Loucy (cell line): ENCODE measurements at regions not wholly inside any gene's neighbourhood (a gene's known extent, or its start where the extent isn't known, plus 50 kb on each side); places are given as distances from the start of the nearest gene placed in this dataset.

Experiments
- H2AFZ ChIP-seq: fragments of 200-600 bp; sonication (generic); 2 replicates; pipeline ENCODE4 v1.6.0; 2016; ENCODE audit warnings: antibody characterized with exemption, mild to moderate bottlenecking, low read length, moderate library complexity
- H3F3A ChIP-seq: fragments of 200-600 bp; 2 replicates; pipeline ENCODE4 v1.6.0; 2016; ENCODE audit warnings: antibody characterized with exemption, low read depth, mild to moderate bottlenecking
- H3K27me3 ChIP-seq: fragments of 200-600 bp; sonication (generic); 2 replicates; pipeline ENCODE4 v1.6.1; 2014; ENCODE audit warnings: low read length, mild to moderate bottlenecking; ENCODE audit not compliant: insufficient read depth, poor library complexity, severe bottlenecking
- H3K36me3 ChIP-seq: fragments of 200-600 bp; sonication (generic); 2 replicates; pipeline ENCODE4 v1.6.1; 2016; ENCODE audit warnings: low read length; ENCODE audit not compliant: insufficient read depth
- H3K4me1 ChIP-seq: fragments of 200-600 bp; sonication (generic); 2 replicates; pipeline ENCODE4 v1.5.1; 2014; ENCODE audit warnings: low read length, mild to moderate bottlenecking; ENCODE audit not compliant: insufficient read depth, poor library complexity, severe bottlenecking
- H3K4me2 ChIP-seq: fragments of 200-600 bp; sonication (generic); 2 replicates; pipeline ENCODE4 v1.6.0; 2014; ENCODE audit warnings: antibody characterized with exemption, low read length, low read depth, mild to moderate bottlenecking; ENCODE audit not compliant: poor library complexity, severe bottlenecking
- H3K4me3 ChIP-seq: fragments of 200-600 bp; sonication (generic); 2 replicates; pipeline ENCODE4 v1.5.1; 2014; ENCODE audit warnings: low read length, mild to moderate bottlenecking, mixed read lengths; ENCODE audit not compliant: poor library complexity, severe bottlenecking
- H3K79me2 ChIP-seq: fragments of 200-600 bp; sonication (generic); 2 replicates; pipeline ENCODE4 v1.6.1; 2014; ENCODE audit warnings: low read length; ENCODE audit not compliant: insufficient read depth
- H3K9ac ChIP-seq: fragments of 200-600 bp; sonication (generic); 2 replicates; pipeline ENCODE4 v1.6.0; 2014; ENCODE audit warnings: mild to moderate bottlenecking, low read depth, low read length, moderate library complexity; ENCODE audit not compliant: poor library complexity, severe bottlenecking
- H3K9me2 ChIP-seq: fragments of 200-600 bp; sonication (generic); replicated peaks from 2 replicates; pipeline ENCODE4 v1.6.1; 2016; ENCODE audit warnings: low read depth, low read length, mixed read lengths
- H3K9me3 ChIP-seq: fragments of 200-600 bp; sonication (generic); 2 replicates; pipeline ENCODE4 v1.6.1; 2014; ENCODE audit warnings: mild to moderate bottlenecking, antibody characterized with exemption, low read length, low read depth; ENCODE audit not compliant: insufficient read depth
- H4K20me1 ChIP-seq: fragments of 200-600 bp; sonication (generic); 2 replicates; pipeline ENCODE4 v1.6.0; 2014; ENCODE audit warnings: antibody characterized with exemption, low read length, mild to moderate bottlenecking; ENCODE audit not compliant: insufficient read depth, poor library complexity, severe bottlenecking
- EZH2phosphoT487 ChIP-seq: fragments of 200-600 bp; IDR thresholded peaks from 2 replicates; pipeline ENCODE4 v1.6.1; 2018; ENCODE audit warnings: antibody characterized with exemption, mild to moderate bottlenecking, moderate library complexity, borderline replicate concordance
- TF ChIP-seq, protein P1 (sequence below): fragments of 200-600 bp; sonication (generic); conservative IDR thresholded peaks from 2 replicates; pipeline ENCODE4 v1.5.1; 2014; ENCODE audit warnings: mild to moderate bottlenecking, antibody characterized with exemption, low read length

- H3K27me3 ChIP-seq: no peaks in the 10 kb centered on the region
- H3K4me2 ChIP-seq: no peak overlapping the region
Measured at GRCh38 chr1:88058205-88058604, 625.9 kb upstream of the PKN2 start.

DNA sequence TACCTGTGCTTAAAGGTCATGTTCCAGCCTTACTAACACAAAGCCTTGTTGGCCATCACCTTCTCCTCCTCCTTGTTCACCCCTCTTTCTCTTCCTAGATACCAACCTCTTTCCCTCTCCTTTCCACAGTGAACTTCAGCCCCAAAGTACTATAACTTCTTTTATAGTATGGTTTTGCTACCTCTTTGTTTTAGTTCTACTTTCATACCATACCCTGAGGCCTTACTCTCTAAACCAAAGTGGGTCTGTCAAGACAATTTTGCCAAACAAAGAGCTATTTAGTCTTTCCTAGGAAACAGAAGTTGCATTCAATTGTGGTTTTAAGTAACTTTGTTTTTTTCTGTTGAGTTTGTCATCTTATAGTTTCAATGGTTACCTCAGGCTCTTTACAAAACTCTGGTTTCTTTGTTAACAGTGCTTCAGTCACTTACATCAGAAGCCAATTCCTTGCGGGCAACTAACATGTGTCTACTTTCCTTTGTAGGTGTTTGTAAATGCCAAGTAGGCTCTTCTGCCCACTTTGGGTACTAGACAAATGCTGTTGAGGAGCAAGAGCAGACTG, 623.9 kb upstream of the PKN2 start:
- no peaks in the 10 kb centered on the region for H3F3A ChIP-seq
- no peak overlapping the region for H3K9ac ChIP-seq
- no peaks in the 10 kb centered on the region for H4K20me1 ChIP-seq
- H3K9me2 ChIP-seq: no peaks in the 10 kb centered on the region
- no peaks in the 10 kb centered on the region for H3K27me3 ChIP-seq
- H3K4me3 ChIP-seq: no peak overlapping the region
- H2AFZ ChIP-seq: peak overlapping the region; percentile 70
- no peaks in the 10 kb centered on the region for H3K36me3 ChIP-seq
- H3K9me3 ChIP-seq: no peaks in the 10 kb centered on the region
- no peak for TF ChIP-seq EZH2phosphoT487
- TF ChIP-seq, protein P1, sequence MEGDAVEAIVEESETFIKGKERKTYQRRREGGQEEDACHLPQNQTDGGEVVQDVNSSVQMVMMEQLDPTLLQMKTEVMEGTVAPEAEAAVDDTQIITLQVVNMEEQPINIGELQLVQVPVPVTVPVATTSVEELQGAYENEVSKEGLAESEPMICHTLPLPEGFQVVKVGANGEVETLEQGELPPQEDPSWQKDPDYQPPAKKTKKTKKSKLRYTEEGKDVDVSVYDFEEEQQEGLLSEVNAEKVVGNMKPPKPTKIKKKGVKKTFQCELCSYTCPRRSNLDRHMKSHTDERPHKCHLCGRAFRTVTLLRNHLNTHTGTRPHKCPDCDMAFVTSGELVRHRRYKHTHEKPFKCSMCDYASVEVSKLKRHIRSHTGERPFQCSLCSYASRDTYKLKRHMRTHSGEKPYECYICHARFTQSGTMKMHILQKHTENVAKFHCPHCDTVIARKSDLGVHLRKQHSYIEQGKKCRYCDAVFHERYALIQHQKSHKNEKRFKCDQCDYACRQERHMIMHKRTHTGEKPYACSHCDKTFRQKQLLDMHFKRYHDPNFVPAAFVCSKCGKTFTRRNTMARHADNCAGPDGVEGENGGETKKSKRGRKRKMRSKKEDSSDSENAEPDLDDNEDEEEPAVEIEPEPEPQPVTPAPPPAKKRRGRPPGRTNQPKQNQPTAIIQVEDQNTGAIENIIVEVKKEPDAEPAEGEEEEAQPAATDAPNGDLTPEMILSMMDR: no peak
- no peaks in the 10 kb centered on the region for H3K4me1 ChIP-seq
- H3K4me2 ChIP-seq: no peak overlapping the region
- H3K79me2 ChIP-seq: no peaks in the 10 kb centered on the region

More at GRCh38 chr1:88058205-88058604, 625.9 kb upstream of the PKN2 start:
- no peaks in the 10 kb centered on the region for H3K36me3 ChIP-seq
- no peak overlapping the region for H3K4me3 ChIP-seq
- H3K9ac ChIP-seq: no peak overlapping the region
- no peaks in the 10 kb centered on the region for H3K9me3 ChIP-seq
- no peaks in the 10 kb centered on the region for H4K20me1 ChIP-seq
- no peak overlapping the region for H2AFZ ChIP-seq
- no peaks in the 10 kb centered on the region for H3K79me2 ChIP-seq
- no peaks in the 10 kb centered on the region for H3F3A ChIP-seq
- TF ChIP-seq, protein P1: no peak
- TF ChIP-seq EZH2phosphoT487: no peak
- H3K9me2 ChIP-seq: no peaks in the 10 kb centered on the region
- no peaks in the 10 kb centered on the region for H3K4me1 ChIP-seq

DNA sequence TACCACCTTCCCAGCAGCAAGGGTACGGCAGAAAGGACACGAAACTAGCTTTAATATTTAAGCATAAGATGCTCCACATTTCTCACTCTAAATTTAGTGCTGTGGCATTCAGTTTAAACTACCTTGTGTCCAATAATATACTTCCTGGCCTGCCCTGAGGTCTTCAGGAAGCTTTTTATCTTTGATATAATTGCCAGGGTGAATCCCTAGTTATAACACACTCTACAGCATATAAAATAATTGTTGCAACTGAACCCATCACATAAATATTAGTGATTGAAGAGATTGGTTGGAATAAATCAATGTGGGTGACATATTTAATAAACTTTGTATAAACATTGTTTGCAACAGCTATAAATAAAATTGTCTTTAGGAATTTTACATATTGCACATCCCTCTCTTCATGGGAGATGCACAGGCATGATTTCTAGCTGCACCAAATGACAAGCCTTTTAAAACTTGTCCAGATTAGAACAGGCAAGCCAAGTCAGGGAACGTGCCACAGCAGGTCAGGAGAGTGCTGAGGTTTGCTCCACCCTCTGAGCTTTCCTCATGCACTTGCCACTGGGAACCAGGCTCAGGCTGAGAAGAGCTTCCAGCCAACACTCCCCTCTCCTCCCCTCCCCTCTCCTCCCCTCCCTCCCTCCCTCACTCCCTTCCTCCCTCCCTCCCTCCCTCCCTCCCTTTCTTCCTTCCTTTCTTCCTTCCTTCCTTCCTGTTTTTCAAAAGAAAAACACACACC, 623.2 kb upstream of the PKN2 start:
- TF ChIP-seq, protein P1: no peak
- TF ChIP-seq EZH2phosphoT487: no peak
- no peaks in the 10 kb centered on the region for H3K4me1 ChIP-seq
- H3K4me3 ChIP-seq: no peak overlapping the region
- H2AFZ ChIP-seq: peak overlapping the region; percentile 70; the same call in 1 of the 2 replicates
- H3K4me2 ChIP-seq: no peak overlapping the region
- no peaks in the 10 kb centered on the region for H3K79me2 ChIP-seq
- no peaks in the 10 kb centered on the region for H3K9me3 ChIP-seq
- no peaks in the 10 kb centered on the region for H3K27me3 ChIP-seq
- H3K36me3 ChIP-seq: no peaks in the 10 kb centered on the region
- H3F3A ChIP-seq: no peaks in the 10 kb centered on the region
- no peaks in the 10 kb centered on the region for H4K20me1 ChIP-seq
- no peak overlapping the region for H3K9ac ChIP-seq
- no peaks in the 10 kb centered on the region for H3K9me2 ChIP-seq
